ENCODE measurements at regions not wholly inside any gene's neighbourhood (a gene's known extent, or its start where the extent isn't known, plus 50 kb on each side); places are given as distances from the start of the nearest gene placed in this dataset.

DNA sequence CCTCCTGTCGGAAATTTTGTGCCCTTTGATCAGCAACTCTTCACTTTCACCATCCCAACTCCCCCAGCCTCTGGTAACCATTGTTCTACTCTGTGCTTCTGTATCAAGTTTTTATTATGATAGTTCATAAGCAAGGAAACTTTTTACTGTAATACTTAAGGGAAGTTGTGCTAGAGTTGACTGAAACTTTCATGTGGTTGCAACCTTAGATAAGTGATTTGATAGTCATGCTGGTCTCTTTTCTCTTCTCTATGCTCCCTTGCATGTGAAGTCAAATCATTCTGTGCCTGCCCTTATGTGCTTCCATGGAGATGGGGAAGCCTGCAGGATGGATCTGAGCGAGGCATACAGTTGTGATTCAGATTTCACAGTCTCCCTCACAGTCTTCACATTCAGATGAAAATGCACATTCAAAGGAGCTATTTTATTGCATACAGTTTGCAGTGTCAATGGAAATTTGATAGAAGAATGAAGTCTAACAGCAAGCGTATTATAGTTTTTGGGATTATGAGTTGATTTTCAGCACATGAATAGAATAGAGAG, 1428.3 kb upstream of the TENM3 start:
- ATAC-seq (ENCODE audit: insufficient read depth, low read depth): no peak
- Histone ChIP-seq H3K9ac (ENCODE audit: low read depth, low read length) (no peak overlapping the region), H3K4me3 (ENCODE audit: low read depth in 1 of 2, low read length in 2 of 2) (no peak overlapping the region), H3K27ac (ENCODE audit: low read length) (no peak overlapping the region), H3K4me2 (ENCODE audit: insufficient read depth, low read length) (no peak overlapping the region), H4K20me1 (ENCODE audit: insufficient read depth, low read length) (no peaks in the 10 kb centered on the region), H2AFZ (ENCODE audit: low read depth, low read length) (no peak overlapping the region), H3K27me3 (ENCODE audit: insufficient read depth, low read length, poor library complexity) (no peaks in the 10 kb centered on the region), H3K79me2 (ENCODE audit: insufficient read depth, low read length) (no peaks in the 10 kb centered on the region), H3K36me3 (ENCODE audit: insufficient read depth, low read length) (no peaks in the 10 kb centered on the region), H3K4me1 (ENCODE audit: insufficient read depth, low read length) (no peaks in the 10 kb centered on the region), H3K9me3 (ENCODE audit: insufficient read depth, low read length, severe bottlenecking) (no peaks in the 10 kb centered on the region)
- TF ChIP-seq, protein P1, sequence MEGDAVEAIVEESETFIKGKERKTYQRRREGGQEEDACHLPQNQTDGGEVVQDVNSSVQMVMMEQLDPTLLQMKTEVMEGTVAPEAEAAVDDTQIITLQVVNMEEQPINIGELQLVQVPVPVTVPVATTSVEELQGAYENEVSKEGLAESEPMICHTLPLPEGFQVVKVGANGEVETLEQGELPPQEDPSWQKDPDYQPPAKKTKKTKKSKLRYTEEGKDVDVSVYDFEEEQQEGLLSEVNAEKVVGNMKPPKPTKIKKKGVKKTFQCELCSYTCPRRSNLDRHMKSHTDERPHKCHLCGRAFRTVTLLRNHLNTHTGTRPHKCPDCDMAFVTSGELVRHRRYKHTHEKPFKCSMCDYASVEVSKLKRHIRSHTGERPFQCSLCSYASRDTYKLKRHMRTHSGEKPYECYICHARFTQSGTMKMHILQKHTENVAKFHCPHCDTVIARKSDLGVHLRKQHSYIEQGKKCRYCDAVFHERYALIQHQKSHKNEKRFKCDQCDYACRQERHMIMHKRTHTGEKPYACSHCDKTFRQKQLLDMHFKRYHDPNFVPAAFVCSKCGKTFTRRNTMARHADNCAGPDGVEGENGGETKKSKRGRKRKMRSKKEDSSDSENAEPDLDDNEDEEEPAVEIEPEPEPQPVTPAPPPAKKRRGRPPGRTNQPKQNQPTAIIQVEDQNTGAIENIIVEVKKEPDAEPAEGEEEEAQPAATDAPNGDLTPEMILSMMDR (IDR thresholded peaks at IDR 0.05; ENCODE audit: borderline replicate concordance, extremely low read depth, low read length, poor library complexity, severe bottlenecking): no peak
- TF ChIP-seq EZH2 (IDR thresholded peaks at IDR 0.05; ENCODE audit: borderline replicate concordance, low read depth, low read length, severe bottlenecking): no peak
- DNase-seq: no peak

DNA sequence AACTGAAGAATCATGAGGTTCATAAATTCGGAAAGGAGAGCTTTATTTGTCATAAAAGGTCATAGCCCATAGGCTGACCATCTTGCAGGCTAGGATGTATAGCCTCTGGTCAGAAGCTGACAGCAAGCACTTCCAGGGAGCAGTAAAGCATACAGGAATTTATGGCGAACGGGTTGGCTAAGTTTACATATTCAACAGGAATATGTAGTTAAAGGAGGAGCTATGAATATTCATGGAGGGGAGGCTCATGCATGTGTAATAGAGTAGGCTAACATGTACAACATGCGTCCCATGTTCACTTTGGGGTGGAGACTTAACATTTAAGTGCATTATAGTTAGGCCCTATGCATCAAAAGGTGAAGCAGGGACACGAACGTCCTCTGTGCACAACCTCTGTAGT, 1425.7 kb upstream of the TENM3 start:
- no peak overlapping the region for H3K27ac ChIP-seq (ENCODE audit: low read length)
- no peak overlapping the region for H3K9ac ChIP-seq (ENCODE audit: low read depth, low read length)
- no peak for ATAC-seq (ENCODE audit: insufficient read depth, low read depth)
- TF ChIP-seq EZH2 (IDR thresholded peaks at IDR 0.05; ENCODE audit: borderline replicate concordance, low read depth, low read length, severe bottlenecking): no peak
- TF ChIP-seq, protein P1 (IDR thresholded peaks at IDR 0.05; ENCODE audit: borderline replicate concordance, extremely low read depth, low read length, poor library complexity, severe bottlenecking): no peak
- no peaks in the 10 kb centered on the region for H3K4me1 ChIP-seq (ENCODE audit: insufficient read depth, low read length)
- no peaks in the 10 kb centered on the region for H4K20me1 ChIP-seq (ENCODE audit: insufficient read depth, low read length)
- H3K36me3 ChIP-seq (ENCODE audit: insufficient read depth, low read length): no peaks in the 10 kb centered on the region
- H2AFZ ChIP-seq (ENCODE audit: low read depth, low read length): no peak overlapping the region
- no peak overlapping the region for H3K4me2 ChIP-seq (ENCODE audit: insufficient read depth, low read length)
- H3K27me3 ChIP-seq (ENCODE audit: insufficient read depth, low read length, poor library complexity): no peaks in the 10 kb centered on the region
- H3K9me3 ChIP-seq (ENCODE audit: insufficient read depth, low read length, severe bottlenecking): no peaks in the 10 kb centered on the region
- no peak for DNase-seq
- H3K4me3 ChIP-seq (ENCODE audit: low read depth in 1 of 2, low read length in 2 of 2): no peak overlapping the region
- H3K79me2 ChIP-seq (ENCODE audit: insufficient read depth, low read length): no peaks in the 10 kb centered on the region

GRCh38 chr4:180823108-180823507, 1420.1 kb upstream of the TENM3 start:
- no peaks in the 10 kb centered on the region for H3K27me3 ChIP-seq (ENCODE audit: insufficient read depth, low read length, poor library complexity)
- TF ChIP-seq EZH2 (IDR thresholded peaks at IDR 0.05; ENCODE audit: borderline replicate concordance, low read depth, low read length, severe bottlenecking): no peak
- TF ChIP-seq, protein P1 (IDR thresholded peaks at IDR 0.05; ENCODE audit: borderline replicate concordance, extremely low read depth, low read length, poor library complexity, severe bottlenecking): no peak
- no peak overlapping the region for H3K4me3 ChIP-seq (ENCODE audit: low read depth in 1 of 2, low read length in 2 of 2)
- no peaks in the 10 kb centered on the region for H3K36me3 ChIP-seq (ENCODE audit: insufficient read depth, low read length)
- H2AFZ ChIP-seq (ENCODE audit: low read depth, low read length): no peak overlapping the region
- H3K79me2 ChIP-seq (ENCODE audit: insufficient read depth, low read length): no peaks in the 10 kb centered on the region
- peaks cover 13% of the 10 kb centered on the region for H3K4me1 ChIP-seq (ENCODE audit: insufficient read depth, low read length)
- H3K9ac ChIP-seq (ENCODE audit: low read depth, low read length): no peak overlapping the region
- no peak overlapping the region for H3K27ac ChIP-seq (ENCODE audit: low read length)
- no peak overlapping the region for H3K4me2 ChIP-seq (ENCODE audit: insufficient read depth, low read length)
- no peaks in the 10 kb centered on the region for H3K9me3 ChIP-seq (ENCODE audit: insufficient read depth, low read length, severe bottlenecking)
- H4K20me1 ChIP-seq (ENCODE audit: insufficient read depth, low read length): no peaks in the 10 kb centered on the region
- no peak for DNase-seq
- no peak for ATAC-seq (ENCODE audit: insufficient read depth, low read depth)
